Esophagus squamous epithelium (tissue), 5 donors: ENCODE measurements at regions not wholly inside any gene's neighbourhood (a gene's known extent, or its start where the extent isn't known, plus 50 kb on each side); places are given as distances from the start of the nearest gene placed in this dataset.

Source experiments
- DNase-seq: peaks from one replicate; lab custom pipeline; 2025; lab: John Stamatoyannopoulos, UW
- H3K27ac ChIP-seq, 4 donors: fragments of 200-600 bp; sonication (generic); one replicate each; pipeline ENCODE4 v1.5.1; 2016 to 2019; ENCODE audit warnings: mild to moderate bottlenecking in 1 of 4
- H3K27me3 ChIP-seq, 4 donors: fragments of 200-600 bp; sonication (generic); 1 replicate in 3 of 4; 2 replicates in 1 of 4; pipeline versions ENCODE4 v1.5.1 to v1.6.0; 2017 to 2021; ENCODE audit warnings: antibody characterized with exemption in 1 of 4
- H3K36me3 ChIP-seq, 3 donors: fragments of 200-600 bp; sonication (generic); one replicate each; pipeline ENCODE4 v1.5.1; 2016 to 2019
- H3K4me1 ChIP-seq, 3 donors: fragments of 200-600 bp; sonication (generic); one replicate each; pipeline ENCODE4 v1.5.1; 2017 to 2019
- H3K4me3 ChIP-seq, 4 donors: fragments of 200-600 bp; sonication (generic); 1 replicate in 3 of 4; 2 replicates in 1 of 4; pipeline ENCODE4 v1.5.1; 2016 to 2019; ENCODE audit warnings: mild to moderate bottlenecking in 2 of 4, moderate library complexity in 1 of 4
- H3K9me3 ChIP-seq, 3 donors: fragments of 200-600 bp; sonication (generic); one replicate each; pipeline ENCODE4 v1.5.1; 2016 to 2019
- CTCF ChIP-seq, 6 experiments: fragments of 450-650 bp in 4 of 6; fragments of 200-600 bp in 2 of 6; sonication (generic) in 2 of 6; IDR thresholded peaks; one replicate each; pipeline ENCODE4 v1.5.1; 2016 to 2019; ENCODE audit warnings: antibody characterized with exemption in 6 of 6, mild to moderate bottlenecking in 4 of 6, moderate library complexity in 4 of 6
- POLR2A ChIP-seq, 4 donors: fragments of 450-650 bp; IDR thresholded peaks; one replicate each; pipeline ENCODE4 v1.6.1; 2017; ENCODE audit warnings: antibody characterized with exemption in 4 of 4, mild to moderate bottlenecking in 4 of 4, moderate library complexity in 3 of 4
- WGBS, 2 donors: methylation state at CpG; one replicate each; pipeline ENCODE4 v1.1.5; 2018; 5-methylcytosine and 5-hydroxymethylcytosine counted together
- intact Hi-C: fragments of 100-400 bp; cut with DNase I; formaldehyde crosslinking; loops from one replicate; pipeline ENCODE4 v1.15.0; 2022
- donor health status: DM: yes; HTN: yes; CAD: no.

DNA sequence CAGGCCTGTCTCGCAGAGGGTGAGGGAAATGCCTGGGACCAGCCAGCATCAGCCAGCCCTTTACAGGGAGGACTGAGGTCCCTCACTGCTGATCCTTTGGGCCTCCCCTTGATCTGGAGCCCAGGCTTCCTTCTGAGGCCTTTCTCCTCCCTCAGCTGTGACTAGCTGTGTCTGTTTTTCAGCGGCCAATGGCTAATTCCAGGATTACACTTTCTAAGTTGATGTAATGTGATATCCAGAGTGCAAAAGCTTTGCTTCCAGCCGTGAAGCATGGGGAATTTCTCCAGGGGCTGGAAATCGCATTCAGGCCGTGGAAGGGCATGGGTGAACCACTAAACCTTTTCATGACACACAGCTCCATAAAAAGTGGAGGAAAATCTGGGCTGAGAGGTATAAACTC, 157.6 kb downstream of the SHQ1 start:
- TF ChIP-seq POLR2A (IDR thresholded peaks at IDR 0.05) (no peak), CTCF (IDR thresholded peaks at IDR 0.05) (no peak)
- H3K9me3 ChIP-seq = no peaks in the 10 kb centered on the region
- H3K4me3 ChIP-seq = no peak overlapping the region
- WGBS, 2 donors = 86 to 100% methylated on average over 1 to 4 of the region's 5 CpGs
- no peak overlapping the region for H3K27ac ChIP-seq
- H3K27me3 ChIP-seq = no peaks in the 10 kb centered on the region
- H3K36me3 ChIP-seq = no peaks in the 10 kb centered on the region
- DNase-seq = no peak
- H3K4me1 ChIP-seq = no peaks in the 10 kb centered on the region
- intact Hi-C loops = no loop called here

- DNase-seq = no peak
- intact Hi-C loops = no loop called here
- peaks cover 0 to 14% (median 0%) of the 10 kb centered on the region in 3 donors for H3K4me1 ChIP-seq
- H3K36me3 ChIP-seq = no peaks in the 10 kb centered on the region
- H3K4me3 ChIP-seq = no peak overlapping the region
- H3K9me3 ChIP-seq = no peaks in the 10 kb centered on the region
- no peaks in the 10 kb centered on the region for H3K27me3 ChIP-seq
- WGBS, 2 donors = 80 to 89% methylated on average over 2 of the region's 2 CpGs
- TF ChIP-seq POLR2A (IDR thresholded peaks at IDR 0.05) (no peak), CTCF (IDR thresholded peaks at IDR 0.05) (no peak)
- H3K27ac ChIP-seq = no peak overlapping the region
These were observed 165.3 kb downstream of the SHQ1 start for GRCh38 chr3:72682936-72683452.

DNA sequence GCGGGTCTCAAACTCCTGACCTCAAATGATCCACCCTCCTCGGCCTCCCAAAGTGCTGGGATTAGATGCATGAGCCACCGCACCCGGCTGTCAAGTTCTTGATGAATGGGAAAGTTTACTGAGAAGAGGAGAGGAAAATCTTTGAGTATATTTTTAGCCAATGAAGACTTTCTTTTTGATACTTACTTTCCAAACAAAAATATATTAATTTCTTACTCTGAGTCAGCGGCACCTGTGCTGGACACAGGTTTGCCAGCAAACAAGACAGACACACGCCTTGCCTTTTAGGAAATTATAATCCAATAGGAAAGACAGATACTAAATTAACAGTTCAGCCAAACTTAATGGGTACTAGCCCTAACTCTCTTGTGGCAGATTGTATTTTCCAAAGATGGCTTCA, 166.6 kb downstream of the SHQ1 start:
- Histone ChIP-seq H3K4me3 (no peak overlapping the region), H3K36me3 (no peaks in the 10 kb centered on the region), H3K27me3 (no peaks in the 10 kb centered on the region), H3K27ac (no peak overlapping the region), H3K9me3 (no peaks in the 10 kb centered on the region), H3K4me1 (peaks cover 0 to 14% (median 0%) of the 10 kb centered on the region in 3 donors)
- TF ChIP-seq POLR2A (IDR thresholded peaks at IDR 0.05) = no peak
- no peak for TF ChIP-seq CTCF (IDR thresholded peaks at IDR 0.05)
- DNase-seq = no peak
- WGBS, 2 donors = 67 to 68% methylated on average over 6 of the region's 6 CpGs
- intact Hi-C loops = no loop called here

DNA sequence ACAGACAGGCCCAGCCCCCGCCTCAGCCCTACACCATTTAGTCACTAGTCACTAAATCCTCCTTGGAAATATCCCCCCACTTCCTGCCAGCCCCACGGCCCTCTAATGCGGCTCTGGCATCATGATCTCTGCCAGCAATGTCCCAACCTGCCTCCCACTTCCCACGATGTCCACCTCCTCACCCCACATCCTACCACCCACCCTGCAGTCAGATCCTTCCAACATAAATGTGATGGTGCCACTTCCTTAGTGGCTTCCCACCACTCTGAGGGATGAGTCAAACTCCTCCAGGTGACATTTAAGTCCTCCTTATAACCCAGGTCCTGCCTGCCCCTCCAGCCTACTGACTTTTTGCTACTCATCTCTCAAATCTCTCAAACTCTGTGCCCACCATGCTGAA, 167.5 kb downstream of the SHQ1 start:
- intact Hi-C loops = no loop called here
- WGBS, 2 donors = 75 to 77% methylated on average over 4 of the region's 4 CpGs
- TF ChIP-seq POLR2A (IDR thresholded peaks at IDR 0.05) (no peak), CTCF (IDR thresholded peaks at IDR 0.05) (no peak)
- peaks cover 0 to 14% (median 0%) of the 10 kb centered on the region in 3 donors for H3K4me1 ChIP-seq
- no peaks in the 10 kb centered on the region for H3K36me3 ChIP-seq
- H3K27me3 ChIP-seq = no peaks in the 10 kb centered on the region
- no peak for DNase-seq
- H3K9me3 ChIP-seq = no peaks in the 10 kb centered on the region
- H3K27ac ChIP-seq = no peak overlapping the region
- no peak overlapping the region for H3K4me3 ChIP-seq

- H3K4me1 ChIP-seq = peaks cover 0 to 14% (median 0%) of the 10 kb centered on the region in 3 donors
- WGBS, 2 donors = 31 to 44% methylated on average over 5 to 6 of the region's 6 CpGs
- no peak for DNase-seq
- intact Hi-C loops = no loop called here
- no peak overlapping the region for H3K4me3 ChIP-seq
- H3K27ac ChIP-seq = no peak overlapping the region
- no peaks in the 10 kb centered on the region for H3K27me3 ChIP-seq
- no peaks in the 10 kb centered on the region for H3K36me3 ChIP-seq
- no peak for TF ChIP-seq CTCF (IDR thresholded peaks at IDR 0.05)
- no peak for TF ChIP-seq POLR2A (IDR thresholded peaks at IDR 0.05)
- H3K9me3 ChIP-seq = peaks cover 0 to 6% (median 0%) of the 10 kb centered on the region in 3 donors
These were observed 168.6 kb downstream of the SHQ1 start for GRCh38 chr3:72679540-72680198.
